ENCODE measurements at regions not wholly inside any gene's neighbourhood (a gene's known extent, or its start where the extent isn't known, plus 50 kb on each side); places are given as distances from the start of the nearest gene placed in this dataset.

DNA sequence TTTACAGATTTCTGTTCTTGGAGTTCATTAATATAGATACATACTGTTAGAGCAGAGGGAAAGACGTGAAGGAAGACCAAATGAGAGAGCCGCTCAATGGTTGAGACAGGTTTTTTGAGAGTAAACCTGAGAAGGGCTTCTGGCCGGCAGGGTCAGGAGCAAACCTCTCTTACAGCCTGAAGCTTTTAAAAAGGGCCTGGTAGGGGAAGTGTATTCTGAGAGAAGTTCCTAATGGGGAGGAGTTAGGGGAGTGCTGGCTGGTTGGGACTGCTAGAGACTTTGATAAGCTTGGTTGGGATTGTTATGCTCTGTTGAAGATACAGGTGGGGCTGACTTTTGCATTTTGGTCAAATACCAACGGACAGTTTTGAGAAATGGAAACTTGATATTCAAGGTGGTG, 186.8 kb upstream of the PABPC4L start:
- TF ChIP-seq, protein P1, sequence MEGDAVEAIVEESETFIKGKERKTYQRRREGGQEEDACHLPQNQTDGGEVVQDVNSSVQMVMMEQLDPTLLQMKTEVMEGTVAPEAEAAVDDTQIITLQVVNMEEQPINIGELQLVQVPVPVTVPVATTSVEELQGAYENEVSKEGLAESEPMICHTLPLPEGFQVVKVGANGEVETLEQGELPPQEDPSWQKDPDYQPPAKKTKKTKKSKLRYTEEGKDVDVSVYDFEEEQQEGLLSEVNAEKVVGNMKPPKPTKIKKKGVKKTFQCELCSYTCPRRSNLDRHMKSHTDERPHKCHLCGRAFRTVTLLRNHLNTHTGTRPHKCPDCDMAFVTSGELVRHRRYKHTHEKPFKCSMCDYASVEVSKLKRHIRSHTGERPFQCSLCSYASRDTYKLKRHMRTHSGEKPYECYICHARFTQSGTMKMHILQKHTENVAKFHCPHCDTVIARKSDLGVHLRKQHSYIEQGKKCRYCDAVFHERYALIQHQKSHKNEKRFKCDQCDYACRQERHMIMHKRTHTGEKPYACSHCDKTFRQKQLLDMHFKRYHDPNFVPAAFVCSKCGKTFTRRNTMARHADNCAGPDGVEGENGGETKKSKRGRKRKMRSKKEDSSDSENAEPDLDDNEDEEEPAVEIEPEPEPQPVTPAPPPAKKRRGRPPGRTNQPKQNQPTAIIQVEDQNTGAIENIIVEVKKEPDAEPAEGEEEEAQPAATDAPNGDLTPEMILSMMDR (IDR thresholded peaks at IDR 0.05) = no peak
- Histone ChIP-seq H3K4me3 (no peak overlapping the region), H3K27ac (no peak overlapping the region)
- DNase-seq (ENCODE audit: low spot score) = no peak

DNA sequence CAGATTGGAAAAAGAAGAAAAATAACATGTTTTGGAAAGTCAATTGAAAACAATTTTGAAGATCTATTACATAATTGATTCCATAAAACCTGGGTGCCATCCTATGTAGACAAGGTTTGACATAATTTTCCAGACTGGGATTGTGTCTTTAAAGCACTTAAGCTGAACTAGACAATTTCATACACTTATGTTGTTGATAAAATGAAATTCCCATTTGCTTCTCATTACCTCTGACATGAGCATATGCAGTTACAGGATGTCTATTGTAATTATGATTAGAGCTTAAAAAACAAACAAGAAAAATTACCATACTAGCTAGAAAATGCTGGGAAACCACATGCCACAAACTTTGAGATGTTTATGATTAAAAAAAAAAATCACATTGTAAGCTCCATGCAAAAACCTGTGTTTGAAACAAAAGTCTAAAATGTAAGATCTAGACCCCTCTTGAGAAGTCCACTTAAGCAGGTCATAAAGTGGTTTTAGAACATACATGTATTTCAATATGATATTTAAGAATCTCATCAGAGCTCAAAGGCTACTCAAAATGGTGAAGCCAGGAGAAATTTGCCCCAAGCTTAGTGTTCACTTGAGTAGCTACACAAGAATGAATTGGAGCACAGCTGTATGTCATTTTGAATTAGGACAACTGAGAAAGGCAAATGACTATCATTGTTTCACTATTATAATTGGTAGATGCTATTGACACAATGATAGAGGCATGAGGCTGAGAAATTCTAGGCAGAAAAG, 181.1 kb upstream of the PABPC4L start:
- Histone ChIP-seq H3K27ac (no peak overlapping the region), H3K4me3 (no peak overlapping the region)
- DNase-seq (ENCODE audit: low spot score) = no peak
- TF ChIP-seq, protein P1 (IDR thresholded peaks at IDR 0.05) = no peak

DNA sequence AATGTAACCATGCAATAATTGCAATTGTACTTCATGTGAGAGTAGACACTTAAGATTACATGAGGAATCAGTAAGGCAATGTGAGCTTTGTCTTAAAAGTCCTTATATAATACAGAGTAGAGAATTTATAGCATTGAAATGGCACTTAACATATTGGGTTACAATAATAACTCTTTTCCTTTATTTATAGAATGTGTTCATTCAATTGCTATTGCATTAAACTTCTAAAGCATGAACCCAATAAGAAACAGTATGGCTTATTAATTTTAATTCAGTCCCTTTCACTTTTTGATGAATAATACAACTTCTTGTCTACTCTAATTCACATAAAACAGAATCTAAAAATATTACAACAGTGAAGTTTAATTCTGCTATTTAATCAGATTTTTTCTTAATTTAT, 174.2 kb upstream of the PABPC4L start:
- Histone ChIP-seq H3K27ac (no peak overlapping the region), H3K4me3 (no peak overlapping the region)
- DNase-seq (ENCODE audit: low spot score) = no peak
- TF ChIP-seq, protein P1 (IDR thresholded peaks at IDR 0.05) = no peak

DNA sequence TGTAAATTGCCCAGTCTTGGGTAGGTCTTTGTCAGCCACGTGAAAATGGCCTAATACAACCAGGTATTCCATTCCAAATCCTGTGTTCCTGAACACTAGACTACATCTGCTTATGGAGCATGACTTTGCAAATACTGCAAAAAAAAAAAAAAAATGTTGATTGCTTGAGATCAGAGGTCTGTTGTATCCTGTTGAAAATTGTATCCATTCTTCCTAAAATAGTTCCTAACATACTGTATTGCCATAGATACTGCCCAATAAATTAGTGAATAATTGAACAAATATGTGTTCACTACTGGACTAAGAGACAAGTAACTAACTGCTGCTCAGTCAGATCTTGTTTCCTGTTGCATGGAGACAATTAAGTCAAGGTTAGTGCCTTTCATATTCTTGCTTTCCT, 164.3 kb upstream of the PABPC4L start:
- Histone ChIP-seq H3K4me3 (no peak overlapping the region), H3K27ac (no peak overlapping the region)
- DNase-seq (ENCODE audit: low spot score) = no peak
- TF ChIP-seq, protein P1 (IDR thresholded peaks at IDR 0.05) = no peak

DNA sequence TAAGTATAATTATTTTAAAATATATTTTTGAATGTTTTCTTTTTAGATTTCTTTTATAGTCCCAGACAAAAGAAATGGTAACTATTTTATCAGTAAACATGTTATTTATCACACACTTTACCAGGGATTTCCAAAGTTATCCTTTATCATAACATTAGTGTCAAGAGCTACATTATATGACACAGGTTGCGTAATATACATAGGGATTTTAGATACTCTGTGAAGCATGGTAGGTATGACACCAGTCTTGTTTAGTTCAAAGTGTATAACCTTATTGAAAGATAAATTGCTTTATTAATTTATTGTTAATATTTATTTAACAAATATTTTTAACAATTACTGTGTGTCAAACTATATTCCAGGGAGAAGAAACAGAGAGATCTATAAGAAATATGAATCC, 163.3 kb upstream of the PABPC4L start:
- TF ChIP-seq, protein P1 (IDR thresholded peaks at IDR 0.05) = no peak
- no peak overlapping the region for H3K27ac ChIP-seq
- H3K4me3 ChIP-seq = no peak overlapping the region
- DNase-seq (ENCODE audit: low spot score) = no peak

DNA sequence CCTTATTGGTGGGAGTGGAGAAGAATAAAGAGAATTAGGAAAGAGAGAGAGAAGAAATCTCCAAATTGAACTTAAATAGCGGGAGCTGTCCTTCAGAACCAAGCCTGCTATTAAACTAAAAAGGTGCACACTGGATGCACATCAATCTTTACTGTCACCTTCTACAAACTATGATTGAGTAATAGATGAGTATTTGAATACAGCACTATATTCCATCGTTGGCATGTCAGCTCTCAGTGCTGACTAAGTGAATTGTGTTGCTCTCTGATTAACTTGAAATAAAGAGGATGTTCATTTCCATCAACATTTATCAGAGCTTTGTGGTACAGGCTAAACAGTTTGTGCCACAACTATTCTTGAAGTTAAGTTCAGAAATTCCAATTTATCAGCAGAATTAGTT, 143.7 kb upstream of the PABPC4L start:
- H3K4me3 ChIP-seq = no peak overlapping the region
- TF ChIP-seq, protein P1 (IDR thresholded peaks at IDR 0.05) = no peak
- H3K27ac ChIP-seq = no peak overlapping the region
- no peak for DNase-seq (ENCODE audit: low spot score)

DNA sequence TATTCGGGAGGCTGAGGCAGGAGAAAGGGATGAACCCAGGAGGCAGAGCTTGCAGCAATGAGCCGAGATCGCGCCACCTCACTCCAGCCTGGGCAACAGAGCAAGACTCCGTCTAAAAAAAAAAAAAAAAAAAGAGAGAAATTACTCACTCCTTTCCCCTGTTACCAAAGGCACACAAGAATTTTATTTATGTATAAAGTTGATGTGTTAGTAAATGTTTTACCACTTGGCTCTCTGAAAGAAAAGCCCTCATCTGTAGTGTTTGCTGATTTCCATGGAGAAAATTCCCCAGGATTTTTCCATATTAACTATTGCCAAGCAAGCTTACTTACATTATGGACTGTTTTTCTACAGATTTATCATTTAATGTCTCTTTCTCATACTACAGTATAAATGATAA, 142.1 kb upstream of the PABPC4L start:
- no peak overlapping the region for H3K27ac ChIP-seq
- H3K4me3 ChIP-seq = no peak overlapping the region
- no peak for DNase-seq (ENCODE audit: low spot score)
- TF ChIP-seq, protein P1 (IDR thresholded peaks at IDR 0.05) = no peak

Data from coronary artery (tissue), 2 donors.